SU-DHL-6 (cell line): ENCODE measurements at regions not wholly inside any gene's neighbourhood (a gene's known extent, or its start where the extent isn't known, plus 50 kb on each side); places are given as distances from the start of the nearest gene placed in this dataset.

Experiments used
- H2AFZ ChIP-seq: fragments of 200-600 bp; sonication (generic); 2 replicates; pipeline ENCODE4 v1.6.1; 2014; ENCODE audit warnings: low read depth, mild to moderate bottlenecking, moderate library complexity, mixed read lengths, antibody characterized with exemption, low read length; ENCODE audit not compliant: severe bottlenecking
- H3F3A ChIP-seq: fragments of 200-600 bp; shearing (Covaris generic); 2 replicates; pipeline ENCODE4 v1.6.0; 2016; ENCODE audit warnings: antibody characterized with exemption, mild to moderate bottlenecking; ENCODE audit not compliant: insufficient read depth
- H3K27ac ChIP-seq: fragments of 200-600 bp; sonication (generic); 2 replicates; pipeline ENCODE4 v1.5.1; 2016; ENCODE audit warnings: low read depth, mild to moderate bottlenecking, low read length, moderate library complexity, mixed read lengths
- H3K27me3 ChIP-seq: fragments of 200-600 bp; sonication (generic), shearing (Covaris generic); 2 replicates; pipeline ENCODE4 v1.6.0; 2014; ENCODE audit warnings: mild to moderate bottlenecking, low read length
- H3K36me3 ChIP-seq: fragments of 200-600 bp; sonication (generic); 2 replicates; pipeline ENCODE4 v1.6.1; 2014; ENCODE audit warnings: mild to moderate bottlenecking, low read length, mixed read lengths
- H3K4me2 ChIP-seq: fragments of 300-600, 200-600 bp; shearing (Covaris generic), sonication (generic); 2 replicates; pipeline ENCODE4 v1.6.0; 2014; ENCODE audit warnings: low read length, low read depth, mild to moderate bottlenecking; ENCODE audit not compliant: poor library complexity, severe bottlenecking
- H3K4me3 ChIP-seq: fragments of 200-600 bp; sonication (generic); 2 replicates; pipeline ENCODE4 v1.5.1; 2014; ENCODE audit warnings: antibody characterized with exemption, low read length, mild to moderate bottlenecking, mixed read lengths; ENCODE audit not compliant: insufficient read depth, poor library complexity, severe bottlenecking
- H3K79me2 ChIP-seq: fragments of 200-600 bp; sonication (generic); 2 replicates; pipeline ENCODE4 v1.6.1; 2014; ENCODE audit warnings: mild to moderate bottlenecking, low read length, moderate library complexity; ENCODE audit not compliant: insufficient read depth
- H3K9ac ChIP-seq: fragments of 200-600 bp; sonication (generic); 2 replicates; pipeline ENCODE4 v1.7.0; 2014; ENCODE audit warnings: mild to moderate bottlenecking, low read length
- H3K9me2 ChIP-seq: fragments of 200-600 bp; sonication (generic); replicated peaks from 2 replicates; pipeline ENCODE4 v1.6.1; 2014; ENCODE audit warnings: low read length; ENCODE audit not compliant: insufficient read depth
- H3K9me3 ChIP-seq: fragments of 200-600 bp; sonication (generic); 2 replicates; pipeline ENCODE4 v1.6.1; 2014; ENCODE audit warnings: low read length, mixed read lengths; ENCODE audit not compliant: insufficient read depth
- H4K20me1 ChIP-seq: fragments of 200-600 bp; sonication (generic); 2 replicates; pipeline ENCODE4 v1.6.1; 2014; ENCODE audit warnings: low read depth, mild to moderate bottlenecking, antibody characterized with exemption, low read length, moderate library complexity, mixed read lengths
- CTCF ChIP-seq: fragments of 200-600 bp; sonication (generic); IDR thresholded peaks from one replicate; pipeline ENCODE4 v1.5.1; 2017; ENCODE audit warnings: antibody characterized with exemption, mild to moderate bottlenecking, low read length, moderate library complexity; ENCODE audit not compliant: insufficient read depth, poor library complexity, severe bottlenecking
- EZH2phosphoT487 ChIP-seq: fragments of 200-600 bp; sonication (generic), shearing (Covaris generic); conservative IDR thresholded peaks from 2 replicates; pipeline ENCODE4 v1.6.1; 2018; ENCODE audit warnings: mild to moderate bottlenecking, antibody characterized with exemption, low read length, moderate library complexity, mixed read lengths

GRCh38 chr2:234629596-234629995 is 132.7 kb upstream of the ARL4C start:
- no peaks in the 10 kb centered on the region for H3K27me3 ChIP-seq
- TF ChIP-seq CTCF: no peak

GRCh38 chr2:234628953-234629352 is 132.1 kb upstream of the ARL4C start:
- Histone ChIP-seq H3K79me2 (no peaks in the 10 kb centered on the region), H3K27me3 (no peaks in the 10 kb centered on the region), H3K4me3 (no peak overlapping the region), H3K9me3 (no peaks in the 10 kb centered on the region), H4K20me1 (no peaks in the 10 kb centered on the region), H3K9ac (no peak overlapping the region), H2AFZ (no peak overlapping the region), H3K27ac (no peak overlapping the region), H3F3A (no peaks in the 10 kb centered on the region), H3K9me2 (no peaks in the 10 kb centered on the region), H3K4me2 (no peak overlapping the region), H3K36me3 (no peaks in the 10 kb centered on the region)
- TF ChIP-seq EZH2phosphoT487: no peak
- TF ChIP-seq CTCF: no peak

More at GRCh38 chr2:234629596-234629995, 132.7 kb upstream of the ARL4C start:
- no peak overlapping the region for H3K4me3 ChIP-seq
- H3K4me2 ChIP-seq: no peak overlapping the region
- H3K9me2 ChIP-seq: no peaks in the 10 kb centered on the region
- no peaks in the 10 kb centered on the region for H4K20me1 ChIP-seq
- no peak overlapping the region for H3K9ac ChIP-seq
- H3F3A ChIP-seq: no peaks in the 10 kb centered on the region
- H3K27ac ChIP-seq: no peak overlapping the region
- H3K9me3 ChIP-seq: no peaks in the 10 kb centered on the region
- H3K36me3 ChIP-seq: no peaks in the 10 kb centered on the region
- H3K79me2 ChIP-seq: no peaks in the 10 kb centered on the region
- no peak overlapping the region for H2AFZ ChIP-seq

- Histone ChIP-seq H3K36me3 (no peaks in the 10 kb centered on the region), H3K79me2 (no peaks in the 10 kb centered on the region), H3K4me2 (no peak overlapping the region), H3K9me3 (no peaks in the 10 kb centered on the region), H3K27ac (no peak overlapping the region), H2AFZ (no peak overlapping the region), H3K9me2 (no peaks in the 10 kb centered on the region), H3F3A (no peaks in the 10 kb centered on the region), H3K9ac (no peak overlapping the region), H4K20me1 (no peaks in the 10 kb centered on the region), H3K27me3 (no peaks in the 10 kb centered on the region), H3K4me3 (no peak overlapping the region)
- TF ChIP-seq CTCF (no peak), EZH2phosphoT487 (no peak)
Measured at GRCh38 chr2:234627308-234627707, 130.4 kb upstream of the ARL4C start.
